HG02840 (cell line): ENCODE measurements at regions not wholly inside any gene's neighbourhood (a gene's known extent, or its start where the extent isn't known, plus 50 kb on each side); places are given as distances from the start of the nearest gene placed in this dataset.
"Not testable (repeated sequence)": the region's sequence is repeated elsewhere in the genome, so short reads cannot be mapped to it uniquely, and the experiment has no call there.

ENCODE experiments used
- ATAC-seq: cut with Tn5 transposase; IDR thresholded peaks from one replicate; pipeline ENCODE4 v1.9.1; 2021; ENCODE audit warnings: mild to moderate bottlenecking, moderate library complexity, moderate number of reproducible peaks; ENCODE audit not compliant: unreplicated experiment, low FRiP score

DNA sequence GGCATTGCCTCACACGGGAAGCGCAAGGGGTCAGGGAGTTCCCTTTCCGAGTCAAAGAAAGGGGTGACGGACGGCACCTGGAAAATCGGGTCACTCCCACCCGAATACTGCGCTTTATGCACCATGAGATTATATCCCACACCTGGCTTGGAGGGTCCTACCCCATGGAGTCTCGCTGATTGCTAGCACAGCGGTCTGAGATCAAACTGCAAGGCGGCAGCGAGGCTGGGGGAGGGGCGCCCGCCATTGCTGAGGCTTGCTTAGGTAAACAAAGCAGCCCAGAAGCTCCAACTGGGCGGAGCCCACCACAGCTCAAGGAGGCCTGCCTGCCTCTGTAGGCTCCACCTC, 145.1 kb upstream of the BCL6 start:
- ATAC-seq: not testable (repeated sequence)

- no peak for ATAC-seq
These were observed 151.4 kb upstream of the BCL6 start for GRCh38 chr3:187896646-187897045.

GRCh38 chr3:187899246-187899645, 154.0 kb upstream of the BCL6 start:
- no peak for ATAC-seq

DNA sequence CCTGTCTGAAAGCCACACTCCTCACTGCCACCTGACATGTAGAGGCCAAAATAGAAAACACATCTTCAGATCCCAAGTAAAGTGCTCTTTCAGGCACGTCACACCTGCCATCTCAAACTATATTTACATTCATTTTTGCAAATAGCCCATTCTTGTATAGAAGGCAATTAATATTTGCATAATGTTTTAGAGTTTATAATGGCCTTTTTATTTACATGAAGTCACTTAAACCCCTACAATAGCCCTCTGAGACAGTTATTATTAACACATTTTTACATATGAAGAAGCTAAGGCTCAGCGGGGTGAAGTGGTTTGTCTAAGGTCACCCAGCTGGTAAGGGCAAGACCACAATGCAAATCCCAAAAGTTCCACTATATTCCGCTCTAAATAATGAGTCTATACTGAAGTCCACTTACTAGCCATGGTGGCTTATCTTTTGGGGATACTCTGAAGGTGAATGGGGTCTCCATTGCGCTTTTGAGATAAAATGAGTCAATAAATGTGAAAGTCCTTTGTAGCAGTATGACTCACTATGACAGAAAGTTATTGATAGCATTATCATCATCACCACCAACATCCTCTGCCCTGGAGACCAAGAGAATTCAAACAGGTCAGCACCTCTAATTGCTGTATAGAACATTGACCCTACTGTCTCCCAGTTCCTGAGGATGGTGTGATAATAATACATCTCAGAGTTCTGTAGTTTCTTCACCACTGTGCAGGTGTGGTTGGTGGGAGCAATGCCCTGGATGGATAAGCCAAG, 155.9 kb upstream of the BCL6 start:
- no peak for ATAC-seq

DNA sequence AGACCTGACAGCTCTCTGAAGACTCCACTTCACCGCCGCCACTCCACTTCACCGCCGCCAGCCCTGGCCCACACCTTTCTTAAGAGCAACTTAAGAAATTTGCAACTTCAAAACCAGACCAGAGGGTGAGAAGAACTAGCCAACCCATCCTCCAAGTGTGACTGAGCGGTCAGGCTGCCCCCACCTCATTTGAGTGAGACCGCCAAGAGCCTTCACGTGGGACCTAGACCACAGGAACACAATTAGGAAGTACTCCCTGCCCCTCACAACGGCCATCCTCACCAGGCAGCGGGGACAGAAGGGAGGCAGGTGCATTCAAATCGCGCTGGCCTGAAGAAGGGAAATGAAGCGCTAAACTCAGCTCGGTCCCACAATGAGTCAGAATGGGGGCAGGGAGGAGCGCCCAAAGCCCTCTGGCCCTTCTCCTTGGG, 156.8 kb upstream of the BCL6 start:
- ATAC-seq: no peak

GRCh38 chr3:187902936-187903335, 157.7 kb upstream of the BCL6 start:
- no peak for ATAC-seq

DNA sequence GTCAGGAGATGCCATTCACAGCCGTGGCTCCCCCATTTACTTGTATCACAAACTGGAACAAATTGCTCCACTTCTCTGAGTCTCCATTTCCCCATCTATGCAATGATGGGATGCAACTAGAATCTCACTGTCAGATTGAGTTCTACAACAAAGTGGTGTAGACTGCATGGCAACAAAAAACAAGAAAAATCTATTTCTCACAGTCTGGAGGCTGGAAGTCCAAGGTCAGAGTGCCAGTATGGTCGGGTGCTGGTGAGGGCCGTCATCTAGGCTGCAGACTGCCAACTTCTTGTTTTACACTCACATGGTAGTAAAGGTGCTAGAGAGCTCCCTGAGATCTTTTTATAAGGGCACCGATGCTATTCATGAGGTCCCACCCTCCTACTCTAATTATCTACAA, 158.4 kb upstream of the BCL6 start:
- ATAC-seq: no peak

- ATAC-seq: no peak
These were observed 161.1 kb upstream of the BCL6 start for GRCh38 chr3:187906416-187906815.

GRCh38 chr3:187906920-187907319, 161.7 kb upstream of the BCL6 start:
- no peak for ATAC-seq

GRCh38 chr3:187909866-187910265, 164.6 kb upstream of the BCL6 start:
- ATAC-seq: no peak

- no peak for ATAC-seq
These were observed 166.7 kb upstream of the BCL6 start for GRCh38 chr3:187912007-187912406.

DNA sequence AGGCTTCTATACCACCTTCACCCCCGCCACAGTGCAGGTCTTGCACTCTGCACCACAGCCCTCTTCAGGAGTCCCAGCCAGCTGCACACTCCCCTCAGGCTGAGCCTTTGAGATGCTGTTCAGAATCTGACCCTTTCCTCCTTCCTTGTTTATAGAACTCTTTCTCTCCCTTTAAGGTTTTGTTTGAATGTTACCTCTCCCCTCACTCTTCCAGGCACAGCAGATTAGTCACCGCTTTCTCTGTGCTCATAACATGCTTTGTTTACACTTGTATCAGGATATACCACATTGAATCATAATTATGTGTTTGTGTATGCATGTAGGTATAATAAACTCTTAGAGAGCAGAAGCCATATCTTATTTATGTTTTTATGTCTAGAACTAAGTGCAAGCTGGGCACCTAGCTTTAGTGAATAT, 168.4 kb upstream of the BCL6 start:
- no peak for ATAC-seq

DNA sequence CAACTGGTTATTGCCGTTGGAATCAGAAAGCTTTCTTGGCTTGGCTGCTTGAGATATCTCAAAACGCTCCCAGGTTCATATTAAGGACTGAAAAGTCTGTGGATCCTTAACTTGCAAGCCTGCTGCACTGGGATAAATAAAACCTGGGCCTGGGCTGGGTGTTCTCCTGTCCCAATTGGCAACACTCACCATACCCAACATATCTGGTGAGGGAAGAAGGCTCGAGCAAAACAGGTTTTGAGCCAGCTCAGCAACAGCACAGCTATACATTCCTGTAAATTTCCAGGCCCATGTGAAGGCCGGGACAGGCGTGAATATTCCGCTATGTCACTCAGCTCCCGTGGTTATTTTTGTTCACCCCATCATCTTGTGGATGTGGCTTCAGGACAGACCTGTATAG, 169.0 kb upstream of the BCL6 start:
- ATAC-seq: no peak

DNA sequence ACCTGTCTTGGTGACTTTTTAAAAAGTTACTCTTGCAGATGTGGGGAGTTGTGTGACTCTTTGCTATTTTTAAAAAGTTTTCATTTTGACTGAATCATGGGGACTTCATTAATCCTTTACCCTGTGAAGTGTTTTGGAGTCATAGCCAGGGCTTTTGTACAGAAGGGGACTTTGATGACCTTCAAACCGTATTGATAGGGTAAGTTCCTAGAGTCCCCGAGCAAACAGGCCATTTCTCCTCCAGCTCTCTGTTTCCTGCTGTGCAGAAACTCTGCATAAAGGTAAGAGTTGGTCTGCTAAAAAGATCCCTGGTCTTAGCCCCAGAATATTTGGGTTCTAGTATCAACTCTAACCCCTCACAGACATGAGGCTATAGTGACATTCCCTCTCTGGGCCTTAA, 170.8 kb upstream of the BCL6 start:
- ATAC-seq: no peak

DNA sequence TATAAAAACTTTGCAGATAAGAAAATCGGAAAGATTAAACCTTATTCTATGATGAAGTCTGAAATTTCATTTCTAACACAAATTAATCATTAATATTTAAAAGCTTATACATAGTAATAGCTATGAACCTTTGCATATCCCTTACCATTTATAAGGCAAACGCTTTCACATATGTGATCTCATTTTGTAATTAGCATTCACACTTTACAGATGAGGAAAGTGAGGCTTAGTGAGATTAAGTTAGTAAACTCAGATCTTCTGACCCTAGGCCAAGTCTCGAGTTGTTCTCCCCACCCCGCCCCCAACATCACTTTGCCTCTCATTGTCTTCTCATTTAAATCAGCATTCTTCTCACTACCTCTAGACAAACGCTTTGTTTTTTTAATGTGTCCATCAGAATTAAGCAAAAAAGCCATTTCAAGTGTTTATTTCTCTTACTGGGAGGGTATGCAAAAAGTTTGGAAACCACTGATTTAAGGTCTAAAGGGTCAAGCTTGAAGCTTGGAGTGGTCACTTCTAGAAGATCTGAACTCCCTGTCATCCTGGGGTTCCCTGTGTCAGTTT, 172.9 kb upstream of the BCL6 start:
- no peak for ATAC-seq

DNA sequence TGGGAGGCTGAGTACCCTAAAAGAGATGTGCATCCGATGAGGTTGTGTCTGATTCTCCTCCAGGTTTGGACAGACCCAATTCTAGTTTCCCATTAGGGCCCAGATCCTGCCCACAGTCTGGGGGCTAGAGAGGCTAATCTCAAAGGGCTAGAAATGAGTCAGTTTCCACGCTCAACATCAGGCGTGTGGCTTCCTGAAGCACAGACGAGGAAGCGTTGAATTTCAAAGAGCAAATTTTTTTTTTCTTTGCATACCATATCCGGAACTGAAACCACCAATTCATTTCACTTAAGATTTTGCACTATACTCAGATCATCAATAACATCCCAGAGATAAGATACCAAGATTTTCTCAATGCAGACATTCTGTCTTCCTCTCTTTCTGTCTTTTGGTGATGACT, 173.8 kb upstream of the BCL6 start:
- ATAC-seq: peak; percentile 94

DNA sequence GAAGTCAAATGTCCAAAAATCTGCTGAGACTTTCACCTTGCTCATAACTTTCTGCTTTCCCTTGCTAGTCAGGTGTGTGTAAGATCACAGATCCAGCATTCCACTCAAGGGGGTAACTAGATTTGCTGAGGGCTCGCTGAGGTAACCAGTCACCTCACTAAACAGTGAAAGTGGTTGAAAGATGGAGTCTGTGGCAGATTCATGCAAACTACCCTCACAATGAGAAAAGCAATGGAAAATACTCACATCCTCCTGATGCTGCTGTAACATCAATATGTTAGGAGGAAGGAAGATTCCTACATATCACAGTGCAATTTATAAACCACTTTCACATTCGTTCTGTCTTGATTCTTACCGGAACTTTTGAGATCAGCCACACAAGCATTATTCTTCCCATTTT, 174.3 kb upstream of the BCL6 start:
- no peak for ATAC-seq

DNA sequence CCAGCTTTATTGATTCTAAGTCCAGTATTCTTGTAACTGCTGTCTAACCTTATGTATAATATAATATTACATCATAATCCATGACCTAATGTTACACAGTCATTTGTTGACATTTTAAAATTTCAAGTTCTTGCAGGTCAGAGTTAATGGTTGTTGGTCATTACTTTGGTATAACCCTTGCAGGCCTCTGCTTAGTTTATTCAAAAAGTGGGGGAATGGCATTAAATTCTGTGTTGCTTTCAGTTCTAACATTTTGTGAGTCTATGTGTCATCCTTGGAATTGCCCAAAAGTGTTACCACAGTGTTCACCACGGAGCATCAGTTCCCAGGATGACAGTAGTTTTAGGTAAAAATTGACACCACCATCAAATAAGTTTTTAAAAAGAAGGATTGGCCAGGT, 174.8 kb upstream of the BCL6 start:
- no peak for ATAC-seq

GRCh38 chr3:187920913-187921312, 175.6 kb upstream of the BCL6 start:
- ATAC-seq: no peak

DNA sequence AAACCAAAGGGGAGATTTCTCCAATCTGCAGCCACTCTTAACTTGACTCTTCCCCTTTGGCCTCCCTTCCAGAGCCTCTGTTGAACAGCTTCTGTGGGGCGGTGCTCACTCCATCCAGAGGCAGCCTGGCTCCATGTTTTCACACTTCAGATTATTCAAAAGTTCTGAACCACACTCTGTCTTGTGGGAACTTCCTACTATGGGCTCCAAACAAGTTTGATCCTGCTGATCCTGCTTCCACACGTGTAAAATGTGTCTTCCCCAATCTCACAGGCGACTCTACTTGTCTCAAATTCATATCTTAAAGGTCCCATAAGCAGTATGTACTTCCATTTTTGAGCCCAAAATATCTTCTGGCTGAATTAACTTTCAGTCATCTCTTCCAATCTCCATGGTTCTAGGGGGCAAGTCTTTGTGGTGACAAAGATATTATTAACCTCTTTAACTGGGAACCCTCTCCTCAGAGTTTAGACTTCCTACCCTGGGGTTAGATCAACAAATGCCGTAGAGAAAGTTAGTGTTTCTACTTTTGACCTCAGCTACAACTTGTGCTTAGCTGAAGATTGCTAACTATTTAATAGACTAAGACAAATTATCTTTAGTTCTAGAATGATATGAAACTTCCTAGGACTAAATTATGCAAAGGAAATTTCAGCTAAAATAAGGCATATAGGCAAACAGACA, 176.3 kb upstream of the BCL6 start:
- no peak for ATAC-seq

DNA sequence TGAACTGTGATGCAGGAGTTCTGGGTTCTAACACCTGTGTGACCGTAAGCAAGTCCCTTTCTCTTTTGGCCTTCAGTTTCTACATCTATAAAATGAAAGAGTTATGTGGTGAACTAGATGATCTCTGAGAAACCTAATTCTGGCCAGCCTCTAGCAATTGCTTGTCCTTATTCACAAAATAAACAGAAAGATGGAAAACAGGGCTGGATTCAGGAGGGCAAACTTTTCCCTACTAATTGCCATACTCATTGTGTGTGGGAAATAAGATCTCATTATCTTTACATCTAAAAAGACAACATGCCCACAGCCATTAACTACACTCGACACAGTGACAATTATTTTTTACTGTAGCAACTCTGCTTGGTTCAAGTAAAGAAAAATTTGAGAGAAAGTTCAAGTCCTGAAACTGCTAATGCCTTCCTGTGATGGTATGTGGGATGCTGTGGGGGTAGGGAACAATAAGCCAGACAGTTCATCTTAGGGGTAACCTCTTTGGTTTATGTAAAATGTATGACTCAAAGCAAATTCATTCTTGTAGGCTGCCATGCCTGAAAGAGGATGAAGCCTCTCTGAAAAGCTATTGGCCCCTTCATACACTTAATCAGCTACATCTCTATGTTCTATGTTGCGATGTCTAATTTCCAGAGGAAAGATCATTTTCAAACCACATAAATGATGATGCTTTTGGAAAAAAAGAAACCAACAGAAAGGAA, 177.6 kb upstream of the BCL6 start:
- no peak for ATAC-seq
